ENCODE measurements at regions not wholly inside any gene's neighbourhood (a gene's known extent, or its start where the extent isn't known, plus 50 kb on each side); places are given as distances from the start of the nearest gene placed in this dataset.

- no peak for DNase-seq (ENCODE audit: low spot score in 2 of 2)
- Histone ChIP-seq H3K27ac (peak overlapping the region in 1 of 4 donors; percentile 45), H3K4me3 (no peak overlapping the region), H3K36me3 (no peaks in the 10 kb centered on the region), H3K4me1 (peaks cover 0 to 6% (median 0%) of the 10 kb centered on the region in 4 donors), H3K9me3 (no peaks in the 10 kb centered on the region), H3K27me3 (no peaks in the 10 kb centered on the region)
- 70 to 77% methylated on average over 12 of the region's 12 CpGs for WGBS, 2 donors
- TF ChIP-seq CTCF (IDR thresholded peaks at IDR 0.05) (no peak), EP300 (IDR thresholded peaks at IDR 0.05) (no peak), POLR2A (IDR thresholded peaks at IDR 0.05) (no peak)
Measured at GRCh38 chr14:100422556-100423316, 99.6 kb downstream of the SLC25A47 start.

GRCh38 chr14:100423317-100424010, 100.3 kb downstream of the SLC25A47 start:
- no peak for TF ChIP-seq POLR2A (IDR thresholded peaks at IDR 0.05)
- TF ChIP-seq CTCF (IDR thresholded peaks at IDR 0.05) = no peak
- TF ChIP-seq EP300 (IDR thresholded peaks at IDR 0.05) = no peak
- 91 to 96% methylated on average over 11 to 13 of the region's 13 CpGs for WGBS, 2 donors
- Histone ChIP-seq H3K27ac (no peak overlapping the region), H3K9me3 (no peaks in the 10 kb centered on the region), H3K36me3 (no peaks in the 10 kb centered on the region), H3K4me1 (peaks cover 0 to 6% (median 0%) of the 10 kb centered on the region in 4 donors), H3K27me3 (no peaks in the 10 kb centered on the region), H3K4me3 (no peak overlapping the region)
- DNase-seq (ENCODE audit: low spot score in 2 of 2) = no peak

- no peak for DNase-seq (ENCODE audit: low spot score in 2 of 2)
- peaks cover 0 to 6% (median 0%) of the 10 kb centered on the region in 4 donors for H3K4me1 ChIP-seq
- no peaks in the 10 kb centered on the region for H3K9me3 ChIP-seq
- no peaks in the 10 kb centered on the region for H3K27me3 ChIP-seq
- TF ChIP-seq CTCF (IDR thresholded peaks at IDR 0.05) (no peak), EP300 (IDR thresholded peaks at IDR 0.05) (no peak), POLR2A (IDR thresholded peaks at IDR 0.05) (no peak)
- no peak overlapping the region for H3K4me3 ChIP-seq
- WGBS, 2 donors = 81 to 83% methylated on average over 5 to 6 of the region's 6 CpGs
- peaks cover 0 to 10% (median 0%) of the 10 kb centered on the region in 3 donors for H3K36me3 ChIP-seq
- no peak overlapping the region for H3K27ac ChIP-seq
Measured at GRCh38 chr14:100424504-100425428, 101.6 kb downstream of the SLC25A47 start.

DNA sequence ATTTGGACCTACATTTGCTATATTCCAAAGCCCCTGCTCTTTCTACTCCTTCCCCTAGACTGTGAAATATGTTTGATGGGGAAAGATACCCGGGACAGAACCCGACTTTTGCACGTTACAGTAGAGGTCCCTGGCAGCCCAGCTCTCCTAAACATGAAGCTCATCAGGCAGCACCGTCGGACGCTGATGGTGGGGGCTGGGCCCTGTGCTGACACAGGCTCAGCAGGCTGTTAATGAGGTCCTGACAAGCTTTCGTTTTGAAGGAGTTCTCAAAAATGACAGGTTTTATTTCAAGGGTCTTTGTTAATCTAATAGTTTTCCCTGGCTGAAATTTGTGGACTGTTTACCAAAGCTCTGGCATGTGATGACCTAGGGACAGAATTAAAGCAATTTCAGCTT, 102.3 kb downstream of the SLC25A47 start:
- no peak overlapping the region for H3K27ac ChIP-seq
- no peak for TF ChIP-seq CTCF (IDR thresholded peaks at IDR 0.05)
- no peak for TF ChIP-seq POLR2A (IDR thresholded peaks at IDR 0.05)
- no peak for TF ChIP-seq EP300 (IDR thresholded peaks at IDR 0.05)
- 58 to 73% methylated on average over 7 of the region's 7 CpGs for WGBS, 2 donors

More for the DNA sequence above, 102.3 kb downstream of the SLC25A47 start:
- DNase-seq (ENCODE audit: low spot score in 2 of 2) = no peak
- Histone ChIP-seq H3K36me3 (peaks cover 0 to 11% (median 0%) of the 10 kb centered on the region in 3 donors), H3K4me3 (no peak overlapping the region), H3K9me3 (no peaks in the 10 kb centered on the region), H3K4me1 (peaks cover 0 to 6% (median 0%) of the 10 kb centered on the region in 4 donors), H3K27me3 (no peaks in the 10 kb centered on the region)

Measured in tibial nerve (tissue), 4 donors.